Esophagus squamous epithelium (tissue), 4 donors: ENCODE measurements at regions not wholly inside any gene's neighbourhood (a gene's known extent, or its start where the extent isn't known, plus 50 kb on each side); places are given as distances from the start of the nearest gene placed in this dataset.

ENCODE experiments used
- CTCF ChIP-seq, 6 experiments: fragments of 450-650 bp in 4 of 6; fragments of 200-600 bp in 2 of 6; sonication (generic) in 2 of 6; IDR thresholded peaks; one replicate each; pipeline ENCODE4 v1.5.1; 2016 to 2019; ENCODE audit warnings: antibody characterized with exemption in 6 of 6, mild to moderate bottlenecking in 4 of 6, moderate library complexity in 4 of 6
- POLR2A ChIP-seq, 4 donors: fragments of 450-650 bp; IDR thresholded peaks; one replicate each; pipeline ENCODE4 v1.6.1; 2017; ENCODE audit warnings: antibody characterized with exemption in 4 of 4, mild to moderate bottlenecking in 4 of 4, moderate library complexity in 3 of 4

DNA sequence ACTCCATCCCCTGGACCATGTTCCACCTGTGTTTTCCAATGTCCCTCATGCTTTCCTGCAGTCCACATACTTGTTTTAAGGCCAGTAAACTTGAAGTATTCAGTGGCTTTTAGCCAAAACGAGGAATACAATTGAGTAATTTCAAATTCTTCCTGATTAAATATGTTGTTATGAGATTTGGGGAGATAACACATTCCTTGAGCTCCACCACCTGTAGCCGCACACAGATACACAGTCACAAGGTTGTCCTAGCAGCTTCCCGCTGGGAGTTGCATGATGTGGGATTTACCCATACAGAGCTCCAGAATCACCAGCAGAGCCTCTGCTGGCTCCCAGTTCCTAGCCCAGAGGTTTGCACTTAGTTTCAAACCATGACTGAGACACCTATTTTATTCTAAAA is 53.6 kb upstream of the FRY start:
- TF ChIP-seq POLR2A (IDR thresholded peaks at IDR 0.05) (no peak), CTCF (IDR thresholded peaks at IDR 0.05) (no peak)
